Pancreas (tissue), 10 donors: ENCODE measurements at regions not wholly inside any gene's neighbourhood (a gene's known extent, or its start where the extent isn't known, plus 50 kb on each side); places are given as distances from the start of the nearest gene placed in this dataset.

ENCODE experiments used
- ATAC-seq, 4 donors: fragments of 200-7000 bp; cut with Tn5 transposase; one replicate each; pipeline versions ENCODE4 v1.8.0 to v1.9.1; 2020; ENCODE audit warnings: mild to moderate bottlenecking in 4 of 4, moderate library complexity in 4 of 4
- DNase-seq, 6 donors: peaks; one replicate each; pipeline ENCODE4 v3.0.0-alpha.2; 2020
- FAIRE-seq: peaks from 2 replicates; lab custom pipeline; 2012; peaks lifted over from hg19 to GRCh38; lab: Jason Lieb, UNC
- H3K27ac ChIP-seq, 4 donors: fragments of 200-600 bp; sonication (generic); 1 replicate in 3 of 4; 2 replicates in 1 of 4; pipeline versions ENCODE4 v1.5.0 to v1.8.0; 2020
- H3K27me3 ChIP-seq, 4 donors: fragments of 200-600 bp; one replicate each; pipeline ENCODE4 v1.8.0; 2021
- H3K36me3 ChIP-seq, 3 donors: fragments of 200-600 bp; sonication (generic) in 1 of 3; one replicate each; pipeline versions ENCODE4 v1.5.0 to v1.8.0; 2020 to 2021
- H3K4me1 ChIP-seq, 3 donors: fragments of 200-600 bp; one replicate each; pipeline ENCODE4 v1.8.0; 2021
- H3K4me3 ChIP-seq, 4 donors: fragments of 200-600 bp; sonication (generic) in 2 of 4; one replicate each; pipeline versions ENCODE4 v1.5.0 to v1.8.0; 2020 to 2021
- H3K9me3 ChIP-seq, 4 donors: fragments of 200-600 bp; one replicate each; pipeline ENCODE4 v1.8.0; 2021
- CTCF ChIP-seq, 4 donors: fragments of 200-600 bp; sonication (generic) in 3 of 4; IDR thresholded peaks; one replicate each; pipeline versions ENCODE4 v1.5.0 to v1.8.0; 2021; ENCODE audit warnings: antibody characterized with exemption in 4 of 4
- WGBS, 2 donors: extraction: QIAGEN DNeasy Blood & Tissue Kit; methylation state at CpG; one replicate each; pipeline ENCODE4 v1.1.7; 2013; 5-methylcytosine and 5-hydroxymethylcytosine counted together
- intact Hi-C, 3 donors: fragments of 100-400 bp; cut with DNase I; formaldehyde crosslinking; loops; one replicate each; pipeline versions ENCODE4 v1.11.1 to v1.14.2; 2022
- donor health status: healthy with polysubstance abuse.
- donor health status: DM: no; HTN: no; CAD: no; lungs with moderate emphysema.
- donor health status: DM: no; HTN: no; CAD: no.
- donor health status: control.
- donor health status: control.
- donor health status: Bipolar disorder and iron deficiency.
- donor health status: DM: yes; HTN: yes; CAD: no.
- donor health status: DM: no; HTN: no; CAD: no.
- donor health status: DM: no; HTN: no; CAD: no.
- donor health status: DM: yes; HTN: yes; CAD: no.

DNA sequence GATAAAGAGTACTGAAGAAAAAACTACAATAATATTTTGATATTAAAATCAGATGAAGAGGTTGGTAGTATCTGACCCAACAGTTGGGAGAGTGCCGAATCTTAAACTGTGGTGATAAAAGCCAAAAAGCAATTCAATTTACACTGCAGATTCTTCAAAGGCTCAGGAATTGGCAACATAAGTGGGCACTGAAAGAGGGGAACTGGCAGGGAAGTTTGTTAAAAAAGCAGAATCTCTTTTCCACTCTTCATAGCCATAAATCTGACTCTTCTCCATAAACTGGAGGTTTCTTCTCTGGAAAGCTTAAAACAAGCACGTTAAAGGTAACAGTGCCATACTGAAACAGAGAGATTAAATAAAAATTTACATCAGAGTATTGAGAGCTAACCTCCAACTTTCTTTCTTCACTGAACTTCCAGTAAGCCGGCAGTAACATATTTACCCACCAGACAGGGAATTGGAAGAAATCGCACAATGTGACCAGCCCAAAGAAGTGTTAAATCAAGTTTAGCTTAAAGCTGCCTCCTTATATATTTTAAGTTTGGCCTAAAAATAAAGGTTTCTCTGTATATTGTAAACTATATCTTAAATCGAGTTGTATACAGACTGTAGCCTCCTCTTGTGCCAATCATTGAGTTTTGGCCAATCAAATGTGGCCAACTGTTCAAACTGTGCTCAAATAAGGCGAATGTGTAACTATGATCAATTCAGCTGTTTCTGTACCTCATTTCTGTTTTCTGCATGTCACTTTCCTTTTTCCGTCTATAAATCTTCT, 358.3 kb downstream of the NXPE2 start:
- Histone ChIP-seq H3K9me3 (no peaks in the 10 kb centered on the region), H3K27me3 (no peaks in the 10 kb centered on the region), H3K4me3 (no peak overlapping the region), H3K27ac (no peak overlapping the region), H3K36me3 (no peaks in the 10 kb centered on the region), H3K4me1 (no peaks in the 10 kb centered on the region)
- FAIRE-seq (no peak), DNase-seq (no peak), ATAC-seq (no peak)
- intact Hi-C loops = no loop called here
- 68 to 82% methylated on average over 7 of the region's 7 CpGs for WGBS, 2 donors
- TF ChIP-seq CTCF (IDR thresholded peaks at IDR 0.05) = no peak

GRCh38 chr11:115042002-115042401, 363.7 kb downstream of the NXPE2 start:
- H3K4me3 ChIP-seq = no peak overlapping the region
- no peaks in the 10 kb centered on the region for H3K27me3 ChIP-seq
- intact Hi-C loops = no loop called here
- no peak for DNase-seq
- no peak for ATAC-seq
- H3K27ac ChIP-seq = no peak overlapping the region
- no peaks in the 10 kb centered on the region for H3K9me3 ChIP-seq
- TF ChIP-seq CTCF (IDR thresholded peaks at IDR 0.05) = no peak
- 60 to 67% methylated on average over 3 of the region's 3 CpGs for WGBS, 2 donors
- no peaks in the 10 kb centered on the region for H3K36me3 ChIP-seq
- FAIRE-seq = no peak
- no peaks in the 10 kb centered on the region for H3K4me1 ChIP-seq

GRCh38 chr11:115047631-115048030, 369.3 kb downstream of the NXPE2 start:
- H3K27ac ChIP-seq = no peak overlapping the region
- 76 to 91% methylated on average over 3 of the region's 3 CpGs for WGBS, 2 donors
- intact Hi-C loops = no loop called here

DNA sequence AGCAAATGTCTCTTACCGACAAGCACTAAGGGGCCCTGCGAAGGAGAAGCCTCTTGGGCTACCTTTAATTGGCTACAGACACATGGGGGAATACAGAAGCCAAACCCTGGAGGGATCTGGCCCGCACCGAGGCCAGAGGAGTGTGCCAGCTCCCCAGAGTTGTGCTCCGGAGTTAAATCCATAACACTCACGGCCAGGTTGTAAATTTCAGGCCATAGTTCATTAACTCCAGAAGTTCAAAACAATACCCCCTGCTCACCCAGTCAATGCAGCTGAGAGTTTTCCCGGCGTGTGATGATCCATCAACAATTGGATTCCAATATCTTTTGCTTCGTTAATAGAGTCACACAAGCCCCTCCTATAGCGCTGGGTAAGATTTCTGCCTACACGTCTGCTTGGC, 371.5 kb downstream of the NXPE2 start:
- no peak for FAIRE-seq
- no peaks in the 10 kb centered on the region for H3K4me1 ChIP-seq
- no peak for TF ChIP-seq CTCF (IDR thresholded peaks at IDR 0.05)
- 53 to 65% methylated on average over 11 of the region's 11 CpGs for WGBS, 2 donors
- H3K9me3 ChIP-seq = no peaks in the 10 kb centered on the region
- H3K36me3 ChIP-seq = no peaks in the 10 kb centered on the region
- no peak for ATAC-seq
- no peak for DNase-seq
- intact Hi-C loops = no loop called here
- H3K4me3 ChIP-seq = no peak overlapping the region
- H3K27me3 ChIP-seq = no peaks in the 10 kb centered on the region
- H3K27ac ChIP-seq = no peak overlapping the region

More at GRCh38 chr11:115047631-115048030, 369.3 kb downstream of the NXPE2 start:
- Histone ChIP-seq H3K4me3 (no peak overlapping the region), H3K9me3 (no peaks in the 10 kb centered on the region), H3K4me1 (no peaks in the 10 kb centered on the region), H3K27me3 (no peaks in the 10 kb centered on the region), H3K36me3 (no peaks in the 10 kb centered on the region)
- no peak for ATAC-seq
- no peak for TF ChIP-seq CTCF (IDR thresholded peaks at IDR 0.05)
- no peak for DNase-seq
- no peak for FAIRE-seq

DNA sequence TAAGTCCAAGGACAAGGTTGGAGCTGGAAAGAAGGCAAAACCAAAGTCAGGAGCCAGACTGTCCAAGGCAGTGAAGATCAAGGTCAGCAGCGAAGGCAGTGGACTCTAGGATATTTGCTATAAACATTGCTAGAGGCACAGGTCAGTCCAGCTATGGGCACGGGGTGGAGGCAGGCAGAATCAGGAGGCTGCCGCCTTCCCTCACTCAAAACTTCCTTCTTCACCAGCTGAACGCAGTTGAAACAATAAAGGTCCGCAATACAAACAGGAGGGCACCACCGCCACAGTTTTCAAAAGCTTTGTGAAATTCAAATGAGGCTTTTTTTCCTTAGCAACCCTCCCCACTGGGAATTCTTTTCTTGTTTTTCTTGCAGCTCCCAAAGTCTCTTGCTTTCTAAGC, 372.4 kb downstream of the NXPE2 start:
- H3K27ac ChIP-seq = no peak overlapping the region
- FAIRE-seq (no peak), ATAC-seq (no peak), DNase-seq (no peak)
- WGBS, 2 donors = 48 to 65% methylated on average over 6 of the region's 6 CpGs
- no peak overlapping the region for H3K4me3 ChIP-seq
- intact Hi-C loops = no loop called here
- H3K27me3 ChIP-seq = no peaks in the 10 kb centered on the region
- TF ChIP-seq CTCF (IDR thresholded peaks at IDR 0.05) = no peak
- H3K36me3 ChIP-seq = no peaks in the 10 kb centered on the region
- no peaks in the 10 kb centered on the region for H3K9me3 ChIP-seq
- no peaks in the 10 kb centered on the region for H3K4me1 ChIP-seq
